Ascending aorta (tissue), 2 donors: ENCODE measurements at regions not wholly inside any gene's neighbourhood (a gene's known extent, or its start where the extent isn't known, plus 50 kb on each side); places are given as distances from the start of the nearest gene placed in this dataset.
"Not testable (repeated sequence)": the region's sequence is repeated elsewhere in the genome, so short reads cannot be mapped to it uniquely, and the experiment has no call there.

ENCODE experiments used
- DNase-seq, 2 donors: peaks; one replicate each; pipeline ENCODE4 v3.0.0-alpha.2; 2019; ENCODE audit warnings: low spot score in 2 of 2
- H3K27ac ChIP-seq, 2 donors: fragments of 200-600 bp; sonication (generic); one replicate each; pipeline ENCODE4 v1.5.1; 2016 to 2017; ENCODE audit warnings: mild to moderate bottlenecking in 1 of 2
- H3K27me3 ChIP-seq: fragments of 200-600 bp; sonication (generic); one replicate; pipeline ENCODE4 v1.5.1; 2017
- H3K36me3 ChIP-seq, 2 donors: fragments of 200-600 bp; sonication (generic); one replicate each; pipeline ENCODE4 v1.5.1; 2016
- H3K4me1 ChIP-seq, 2 donors: fragments of 200-600 bp; sonication (generic); one replicate each; pipeline ENCODE4 v1.5.1; 2016 to 2017; ENCODE audit warnings: mild to moderate bottlenecking in 1 of 2
- H3K4me3 ChIP-seq, 2 donors: fragments of 200-600 bp; sonication (generic); one replicate each; pipeline ENCODE4 v1.5.1; 2016 to 2017; ENCODE audit warnings: mild to moderate bottlenecking in 1 of 2
- H3K9me3 ChIP-seq, 2 donors: fragments of 200-600 bp; sonication (generic); one replicate each; pipeline ENCODE4 v1.5.1; 2016
- intact Hi-C: fragments of 100-400 bp; cut with DNase I; formaldehyde crosslinking; loops from one replicate; pipeline ENCODE4 v1.15.1; 2023
- TF ChIP-seq, protein P1 (sequence below), 3 experiments: fragments of 200-600 bp in 2 of 3; fragments of 450-650 bp in 1 of 3; sonication (generic) in 2 of 3; IDR thresholded peaks; one replicate each; pipeline ENCODE4 v1.5.1; 2016 to 2019; ENCODE audit warnings: antibody characterized with exemption in 3 of 3, mild to moderate bottlenecking in 1 of 3, moderate library complexity in 1 of 3

DNA sequence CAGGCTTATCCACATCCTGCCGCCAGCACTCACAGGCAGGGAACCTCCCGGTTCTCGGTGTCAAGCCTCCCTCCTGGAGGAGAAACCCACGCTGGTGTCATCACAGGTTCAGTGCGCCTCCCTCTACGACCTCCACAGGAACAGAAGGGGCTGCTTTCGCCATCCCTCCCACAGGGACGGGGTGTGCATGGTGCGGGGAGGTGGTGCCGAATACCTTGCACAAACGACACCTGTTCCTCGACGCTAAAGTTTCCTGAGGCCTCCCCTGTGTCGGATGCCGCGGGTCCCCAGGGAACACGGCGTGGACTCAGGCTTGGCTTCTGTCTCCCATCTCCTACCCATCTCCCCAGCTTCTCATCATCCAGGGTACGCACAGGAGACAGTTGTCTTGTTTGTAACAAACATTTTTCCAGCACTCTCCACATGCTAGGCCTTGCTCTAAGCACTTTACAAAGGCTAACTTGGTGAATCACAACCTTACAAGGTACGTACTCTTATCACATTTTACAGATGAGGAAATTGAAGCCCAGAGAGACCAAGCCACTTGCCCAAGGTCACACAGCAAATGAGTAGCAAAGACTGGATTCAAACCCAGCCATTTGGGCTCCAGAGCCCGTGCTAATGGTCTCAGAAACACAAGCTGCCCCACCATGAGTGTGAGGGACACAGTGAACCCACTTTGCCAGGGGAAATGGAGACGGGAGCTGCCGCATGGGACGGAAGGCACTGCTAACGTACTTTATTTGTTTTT lies 271.6 kb downstream of the C16orf95 start:
- Histone ChIP-seq H3K9me3 (no peaks in the 10 kb centered on the region), H3K27me3 (no peaks in the 10 kb centered on the region)

DNA sequence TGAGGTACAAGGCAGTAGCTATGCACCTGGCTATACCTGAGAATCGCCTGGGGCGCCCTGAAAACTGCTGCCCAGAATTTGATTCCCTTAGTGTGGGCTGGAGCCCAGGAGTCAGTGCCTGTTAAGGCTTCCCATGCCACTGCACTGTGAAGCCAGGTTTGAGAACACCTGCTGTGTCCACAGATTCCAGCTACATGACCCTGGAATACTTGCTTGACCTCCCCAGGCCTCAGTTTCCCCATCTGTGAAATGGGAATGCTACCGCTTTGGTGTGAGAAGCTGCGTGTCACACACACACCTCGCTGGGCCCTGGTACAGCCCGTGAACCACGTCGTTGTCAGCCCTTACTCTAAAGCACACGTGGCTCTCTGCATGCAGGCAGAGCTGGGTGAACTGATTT lies 271.0 kb downstream of the C16orf95 start:
- H3K27me3 ChIP-seq, result no peaks in the 10 kb centered on the region
- no peak overlapping the region for H3K27ac ChIP-seq
- peaks cover 2 to 23% of the 10 kb centered on the region in 2 donors for H3K4me1 ChIP-seq
- H3K36me3 ChIP-seq, result no peaks in the 10 kb centered on the region
- DNase-seq, result no peak
- H3K4me3 ChIP-seq, result no peak overlapping the region
- intact Hi-C loops, result no loop called here
- TF ChIP-seq, protein P1, sequence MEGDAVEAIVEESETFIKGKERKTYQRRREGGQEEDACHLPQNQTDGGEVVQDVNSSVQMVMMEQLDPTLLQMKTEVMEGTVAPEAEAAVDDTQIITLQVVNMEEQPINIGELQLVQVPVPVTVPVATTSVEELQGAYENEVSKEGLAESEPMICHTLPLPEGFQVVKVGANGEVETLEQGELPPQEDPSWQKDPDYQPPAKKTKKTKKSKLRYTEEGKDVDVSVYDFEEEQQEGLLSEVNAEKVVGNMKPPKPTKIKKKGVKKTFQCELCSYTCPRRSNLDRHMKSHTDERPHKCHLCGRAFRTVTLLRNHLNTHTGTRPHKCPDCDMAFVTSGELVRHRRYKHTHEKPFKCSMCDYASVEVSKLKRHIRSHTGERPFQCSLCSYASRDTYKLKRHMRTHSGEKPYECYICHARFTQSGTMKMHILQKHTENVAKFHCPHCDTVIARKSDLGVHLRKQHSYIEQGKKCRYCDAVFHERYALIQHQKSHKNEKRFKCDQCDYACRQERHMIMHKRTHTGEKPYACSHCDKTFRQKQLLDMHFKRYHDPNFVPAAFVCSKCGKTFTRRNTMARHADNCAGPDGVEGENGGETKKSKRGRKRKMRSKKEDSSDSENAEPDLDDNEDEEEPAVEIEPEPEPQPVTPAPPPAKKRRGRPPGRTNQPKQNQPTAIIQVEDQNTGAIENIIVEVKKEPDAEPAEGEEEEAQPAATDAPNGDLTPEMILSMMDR (IDR thresholded peaks at IDR 0.05), result no peak
- no peaks in the 10 kb centered on the region for H3K9me3 ChIP-seq

More for the DNA sequence above, 271.6 kb downstream of the C16orf95 start:
- H3K36me3 ChIP-seq, result no peaks in the 10 kb centered on the region
- TF ChIP-seq, protein P1 (IDR thresholded peaks at IDR 0.05), result no peak
- peaks cover 2 to 23% of the 10 kb centered on the region in 2 donors for H3K4me1 ChIP-seq
- intact Hi-C loops, result no loop called here
- no peak overlapping the region for H3K27ac ChIP-seq
- no peak for DNase-seq
- H3K4me3 ChIP-seq, result no peak overlapping the region

DNA sequence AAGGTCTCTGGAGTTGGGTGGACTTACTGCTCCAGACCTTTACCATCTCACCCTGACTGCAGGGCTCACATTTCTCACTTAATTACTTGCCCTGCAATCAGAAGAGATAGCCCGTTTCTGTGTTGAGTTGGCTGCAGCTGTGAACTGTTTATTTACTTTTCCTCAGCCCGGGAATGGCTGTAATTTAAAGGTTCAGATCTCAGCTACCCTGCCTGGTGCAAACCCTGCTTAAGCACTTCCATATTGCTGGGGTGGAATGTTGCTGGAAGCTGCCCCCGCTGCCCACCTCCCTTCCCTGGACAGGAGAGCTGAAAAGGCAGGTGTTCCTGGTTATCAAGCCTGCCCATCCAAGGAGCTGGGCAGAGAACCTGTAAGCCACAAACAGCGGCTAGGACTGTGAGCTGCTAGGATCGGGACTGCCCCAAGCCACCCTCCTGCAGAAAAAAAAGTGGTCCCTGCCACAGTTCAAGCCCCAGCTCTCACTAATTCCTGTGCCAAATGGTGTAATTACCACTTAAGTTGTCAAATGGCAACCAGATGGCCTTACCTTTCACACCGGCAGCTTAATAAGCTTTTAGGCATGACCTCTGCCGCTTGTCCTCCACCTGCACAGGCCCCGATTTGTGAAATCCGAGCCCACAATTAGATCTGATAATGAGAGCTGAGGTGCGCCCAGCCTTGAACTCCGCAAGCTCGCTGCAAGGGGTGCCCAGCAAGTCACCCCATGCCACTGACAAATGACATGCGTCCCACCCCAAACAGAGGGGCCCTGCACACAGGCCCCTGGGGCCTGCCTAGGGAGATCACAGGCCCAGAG lies 269.8 kb downstream of the C16orf95 start:
- TF ChIP-seq, protein P1 (IDR thresholded peaks at IDR 0.05), result no peak
- H3K27me3 ChIP-seq, result no peaks in the 10 kb centered on the region

DNA sequence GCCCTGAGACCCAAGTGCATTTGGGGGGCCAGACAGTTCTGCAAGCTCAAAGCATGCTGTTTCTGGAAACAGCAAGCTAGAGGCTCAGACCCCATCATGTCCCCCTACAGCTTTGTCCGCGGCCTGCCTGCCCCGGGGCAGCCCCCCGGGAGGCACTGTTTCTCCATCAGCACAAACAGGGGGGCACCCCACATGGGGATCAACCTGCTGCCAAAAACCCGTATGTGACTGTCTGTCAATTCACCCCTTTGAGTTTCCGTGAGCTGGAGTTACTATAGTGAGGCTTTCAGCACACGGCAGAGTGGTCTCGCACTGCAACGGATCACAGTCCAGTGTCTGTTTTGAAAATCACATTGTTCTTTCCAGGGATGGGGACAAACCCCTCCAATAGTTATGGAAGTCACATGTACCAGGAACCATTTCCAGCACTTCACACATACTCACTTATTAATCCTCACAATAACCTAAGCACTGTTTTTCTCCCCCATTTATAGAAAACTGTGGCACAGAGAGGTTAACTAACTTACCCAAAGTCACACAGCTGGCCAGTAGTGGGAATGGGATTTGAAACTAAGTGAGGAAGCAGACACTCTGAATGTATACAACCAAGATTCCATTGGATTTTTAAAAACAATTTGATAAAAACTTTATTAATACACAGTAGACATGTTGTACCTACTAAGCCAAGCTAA lies 269.0 kb downstream of the C16orf95 start:
- H3K27me3 ChIP-seq, result no peaks in the 10 kb centered on the region
- no peaks in the 10 kb centered on the region for H3K9me3 ChIP-seq
- H3K27ac ChIP-seq, result no peak overlapping the region
- TF ChIP-seq, protein P1 (IDR thresholded peaks at IDR 0.05), result no peak
- H3K36me3 ChIP-seq, result no peaks in the 10 kb centered on the region
- no peak overlapping the region for H3K4me3 ChIP-seq
- DNase-seq, result no peak
- peaks cover 0 to 8% of the 10 kb centered on the region in 2 donors for H3K4me1 ChIP-seq
- intact Hi-C loops, result no loop called here

More for the DNA sequence above, 269.8 kb downstream of the C16orf95 start:
- Histone ChIP-seq H3K9me3 (no peaks in the 10 kb centered on the region), H3K4me1 (peaks cover under 1 to 16% of the 10 kb centered on the region in 2 donors), H3K36me3 (no peaks in the 10 kb centered on the region), H3K4me3 (no peak overlapping the region), H3K27ac (no peak overlapping the region)
- intact Hi-C loops, result no loop called here
- no peak for DNase-seq

DNA sequence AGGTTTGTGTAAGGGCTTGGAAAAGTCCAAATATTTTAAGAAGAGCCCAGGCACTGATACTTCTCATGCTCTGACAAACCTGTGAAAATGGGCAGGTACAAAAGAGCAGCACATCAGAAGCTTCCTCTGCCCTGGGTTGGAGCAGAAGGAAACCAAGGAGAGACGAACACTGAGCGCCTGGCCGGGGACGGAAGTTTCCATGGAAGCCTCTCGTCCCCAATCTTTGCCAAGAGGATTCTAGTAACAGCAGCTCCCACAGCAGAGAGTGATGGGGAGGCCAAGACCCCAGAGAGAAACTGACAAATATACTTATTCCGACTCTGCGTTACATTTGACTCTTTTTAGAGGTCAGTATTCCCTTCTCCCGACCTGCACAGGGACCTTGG lies 268.5 kb downstream of the C16orf95 start:
- no peaks in the 10 kb centered on the region for H3K27me3 ChIP-seq
- TF ChIP-seq, protein P1 (IDR thresholded peaks at IDR 0.05), result no peak
- intact Hi-C loops, result no loop called here

DNA sequence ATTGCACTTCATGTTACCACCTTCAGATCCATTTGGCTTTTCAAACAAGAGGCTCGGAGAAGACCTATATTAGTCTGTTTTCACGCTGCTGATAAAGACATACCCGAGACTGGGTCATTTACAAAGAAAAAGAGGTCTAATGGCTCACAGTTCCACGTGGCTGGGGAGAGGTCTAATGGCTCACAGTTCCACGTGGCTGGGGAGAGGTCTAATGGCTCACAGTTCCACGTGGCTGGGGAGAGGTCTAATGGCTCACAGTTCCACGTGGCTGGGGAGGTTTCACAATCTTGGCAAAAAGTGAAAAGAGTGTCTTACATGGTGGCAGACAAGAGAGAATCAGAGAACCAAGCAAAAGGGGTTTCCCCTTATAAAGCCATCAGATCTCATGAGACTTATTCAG lies 268.0 kb downstream of the C16orf95 start:
- H3K4me3 ChIP-seq, H3K4me1 ChIP-seq, H3K27ac ChIP-seq, H3K36me3 ChIP-seq, H3K27me3 ChIP-seq, DNase-seq, H3K9me3 ChIP-seq, intact Hi-C loops: not testable (repeated sequence)

More for the DNA sequence above, 268.5 kb downstream of the C16orf95 start:
- Histone ChIP-seq H3K4me1 (peaks cover 0 to 3% of the 10 kb centered on the region in 2 donors), H3K4me3 (no peak overlapping the region), H3K36me3 (no peaks in the 10 kb centered on the region), H3K9me3 (no peaks in the 10 kb centered on the region), H3K27ac (no peak overlapping the region)
- DNase-seq, result no peak
